ENCODE measurements at regions not wholly inside any gene's neighbourhood (a gene's known extent, or its start where the extent isn't known, plus 50 kb on each side); places are given as distances from the start of the nearest gene placed in this dataset.

- DNase-seq: no peak
- Histone ChIP-seq H3K27me3 (replicated peaks) (no peaks in the 10 kb centered on the region), H3K36me3 (replicated peaks) (no peaks in the 10 kb centered on the region), H3K27ac (no peak overlapping the region), H3K4me3 (ENCODE audit: low read depth, low read length) (no peak overlapping the region)
- in situ Hi-C loops (cut with HindIII; ENCODE audit: low pct_ligation_motif_present, low sequenced_read_pairs): no loop called here
- no peak for TF ChIP-seq CTCF (IDR thresholded peaks at IDR 0.05; ENCODE audit: low read depth, low read length, missing control alignments)
Measured at GRCh38 chr1:222239130-222239529, 308.8 kb downstream of the HHIPL2 start.

GRCh38 chr1:222234351-222234750 is 313.6 kb downstream of the HHIPL2 start:
- DNase-seq: no peak
- Histone ChIP-seq H3K27ac (no peak overlapping the region), H3K4me3 (ENCODE audit: low read depth, low read length) (no peak overlapping the region), H3K27me3 (replicated peaks) (no peaks in the 10 kb centered on the region), H3K36me3 (replicated peaks) (no peaks in the 10 kb centered on the region)
- TF ChIP-seq CTCF (IDR thresholded peaks at IDR 0.05; ENCODE audit: low read depth, low read length, missing control alignments): no peak
- in situ Hi-C loops (cut with HindIII; ENCODE audit: low pct_ligation_motif_present, low sequenced_read_pairs): no loop called here

GRCh38 chr1:222233444-222234158 is 314.3 kb downstream of the HHIPL2 start:
- DNase-seq: no peak
- Histone ChIP-seq H3K4me3 (ENCODE audit: low read depth, low read length) (no peak overlapping the region), H3K27me3 (replicated peaks) (no peaks in the 10 kb centered on the region), H3K27ac (no peak overlapping the region), H3K36me3 (replicated peaks) (no peaks in the 10 kb centered on the region)
- in situ Hi-C loops (cut with HindIII; ENCODE audit: low pct_ligation_motif_present, low sequenced_read_pairs): no loop called here
- no peak for TF ChIP-seq CTCF (IDR thresholded peaks at IDR 0.05; ENCODE audit: low read depth, low read length, missing control alignments)

GRCh38 chr1:222232842-222233241 is 315.1 kb downstream of the HHIPL2 start:
- no peak for TF ChIP-seq CTCF (IDR thresholded peaks at IDR 0.05; ENCODE audit: low read depth, low read length, missing control alignments)
- in situ Hi-C loops (cut with HindIII; ENCODE audit: low pct_ligation_motif_present, low sequenced_read_pairs): no loop called here
- Histone ChIP-seq H3K27ac (no peak overlapping the region), H3K27me3 (replicated peaks) (no peaks in the 10 kb centered on the region), H3K36me3 (replicated peaks) (no peaks in the 10 kb centered on the region), H3K4me3 (ENCODE audit: low read depth, low read length) (no peak overlapping the region)
- no peak for DNase-seq

GRCh38 chr1:222229672-222230312 is 318.1 kb downstream of the HHIPL2 start:
- Histone ChIP-seq H3K27me3 (replicated peaks) (no peaks in the 10 kb centered on the region), H3K4me3 (ENCODE audit: low read depth, low read length) (no peak overlapping the region), H3K27ac (no peak overlapping the region), H3K36me3 (replicated peaks) (no peaks in the 10 kb centered on the region)
- DNase-seq: no peak
- no peak for TF ChIP-seq CTCF (IDR thresholded peaks at IDR 0.05; ENCODE audit: low read depth, low read length, missing control alignments)
- in situ Hi-C loops (cut with HindIII; ENCODE audit: low pct_ligation_motif_present, low sequenced_read_pairs): no loop called here

Data from brain microvascular endothelial cell (primary cell).